EH (cell line): ENCODE measurements at regions not wholly inside any gene's neighbourhood (a gene's known extent, or its start where the extent isn't known, plus 50 kb on each side); places are given as distances from the start of the nearest gene placed in this dataset.
"Not testable (repeated sequence)": the region's sequence is repeated elsewhere in the genome, so short reads cannot be mapped to it uniquely, and the experiment has no call there.

Experiments used
- DNase-seq: peaks from one replicate; pipeline ENCODE4 v3.0.0-alpha.2; 2015; ENCODE audit warnings: low read depth

DNA sequence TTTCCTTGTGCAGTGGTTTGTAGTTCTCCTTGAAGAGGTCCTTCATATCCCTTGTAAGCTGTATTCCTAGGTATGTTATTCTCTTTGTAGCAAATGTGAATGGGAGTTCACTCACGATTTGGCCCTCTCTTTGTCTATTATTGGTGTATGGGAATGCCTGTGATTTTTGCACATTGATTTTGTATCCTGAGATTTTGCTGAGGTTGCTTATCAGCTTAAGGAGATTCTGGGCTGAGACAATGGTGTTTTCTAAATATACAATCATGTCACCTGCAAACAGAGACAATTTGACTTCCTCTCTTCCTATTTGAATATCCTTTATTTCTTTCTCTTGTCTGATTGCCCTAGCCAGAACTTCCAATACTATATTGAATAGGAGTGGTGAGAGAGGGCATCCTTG lies 90.1 kb upstream of the ZBED5 start:
- not testable (repeated sequence) for DNase-seq

DNA sequence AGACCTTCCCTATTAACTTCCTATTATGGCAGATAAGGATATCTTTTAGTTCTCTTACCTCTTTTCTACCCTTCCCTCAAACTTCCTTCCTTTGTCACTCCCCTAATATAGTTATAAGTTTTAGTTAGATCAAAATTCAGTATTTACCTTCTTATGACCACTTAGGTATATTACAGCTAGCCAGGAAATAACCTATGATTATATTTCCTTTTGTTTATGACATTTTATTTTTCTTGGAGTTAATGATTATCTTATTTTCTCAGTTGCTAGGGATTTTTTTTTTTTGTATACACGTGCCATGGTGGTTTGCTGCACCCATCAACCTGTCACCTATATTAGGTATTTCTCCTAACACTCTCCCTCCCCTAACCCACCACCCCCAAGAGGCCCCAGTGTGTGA lies 88.2 kb upstream of the ZBED5 start:
- no peak for DNase-seq

GRCh38 chr11:10945196-10945595 lies 87.3 kb upstream of the ZBED5 start:
- DNase-seq = no peak

GRCh38 chr11:10943968-10944367 lies 86.1 kb upstream of the ZBED5 start:
- no peak for DNase-seq

DNA sequence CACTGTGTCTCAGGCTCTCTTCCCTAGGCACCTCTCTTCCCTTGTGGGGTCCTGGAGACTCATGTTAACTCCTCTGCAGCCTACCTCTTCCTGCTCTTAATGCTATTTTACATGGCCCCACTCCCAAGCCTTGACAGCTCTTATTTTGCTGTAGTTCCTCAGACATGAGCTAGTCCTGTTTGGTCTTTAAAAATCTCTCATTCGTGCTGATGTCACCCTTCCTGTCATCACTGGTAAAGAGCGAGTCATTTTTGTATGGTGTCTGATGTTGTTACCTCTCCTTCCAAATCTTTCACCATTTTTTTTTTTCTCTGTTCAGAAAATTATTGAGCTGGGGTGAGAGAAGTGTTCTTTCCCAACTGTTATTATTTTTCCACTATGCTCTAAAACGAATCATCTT lies 84.8 kb upstream of the ZBED5 start:
- DNase-seq = peak; percentile 25

- DNase-seq = no peak
Observed at GRCh38 chr11:10941871-10942270, 84.0 kb upstream of the ZBED5 start.

DNA sequence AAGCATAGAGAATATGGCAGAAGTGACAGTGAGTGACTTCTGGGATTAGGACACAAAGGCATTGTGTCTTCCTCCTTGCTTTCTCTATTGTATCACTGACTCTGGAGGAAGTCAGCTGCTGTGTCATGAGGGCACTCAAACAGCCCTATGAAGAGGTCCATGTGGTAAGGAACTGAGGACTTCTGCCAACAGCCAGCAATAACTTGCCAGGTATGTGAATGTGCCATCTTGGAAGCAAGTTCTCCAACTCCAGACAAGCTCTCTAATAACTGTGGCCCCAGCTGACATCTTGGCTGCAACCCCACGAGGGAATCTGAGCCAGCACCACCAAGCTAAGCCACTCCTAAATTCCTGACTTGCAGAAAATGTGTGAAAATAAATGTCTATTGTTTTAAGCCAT lies 83.6 kb upstream of the ZBED5 start:
- DNase-seq = no peak

- no peak for DNase-seq
Observed at GRCh38 chr11:10938650-10939387, 81.0 kb upstream of the ZBED5 start.

GRCh38 chr11:10938231-10938630 lies 80.4 kb upstream of the ZBED5 start:
- no peak for DNase-seq

GRCh38 chr11:10937385-10937771 lies 79.5 kb upstream of the ZBED5 start:
- DNase-seq = no peak

DNA sequence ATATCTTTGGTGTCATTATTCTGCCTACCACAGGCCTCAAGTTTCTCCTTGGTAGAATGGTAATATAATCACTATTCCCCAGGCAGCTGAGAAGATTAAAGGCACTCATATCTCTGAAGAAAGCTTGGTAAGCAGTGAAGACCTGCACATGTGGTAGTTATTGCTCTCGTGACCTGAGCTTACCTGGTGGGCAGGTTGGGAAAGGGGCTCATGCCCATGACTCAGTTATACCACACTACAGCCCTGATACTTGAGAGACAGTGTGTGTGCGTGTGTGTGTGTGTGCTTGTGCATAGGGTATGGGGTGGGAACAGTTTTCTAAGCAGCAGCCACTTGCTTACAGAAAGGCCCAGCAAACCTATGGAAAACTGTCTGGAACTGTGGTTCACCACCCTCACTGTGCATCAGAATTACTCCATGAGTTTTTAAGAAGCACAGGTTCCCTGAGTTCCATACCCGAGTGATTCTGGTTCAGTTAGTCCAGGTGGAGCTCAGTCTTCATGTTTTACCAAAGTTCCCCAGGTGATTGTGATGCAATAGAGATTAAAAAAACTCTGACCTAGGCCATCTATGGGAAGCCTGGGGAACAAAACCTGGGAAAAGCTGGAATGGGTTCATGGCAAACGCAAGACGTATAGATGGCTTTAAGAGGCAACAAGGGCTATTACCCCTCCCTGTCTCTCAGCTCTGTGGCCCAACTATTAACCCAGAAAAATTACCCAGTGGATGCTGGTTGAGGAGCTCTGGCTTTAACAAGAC lies 79.0 kb upstream of the ZBED5 start:
- no peak for DNase-seq

DNA sequence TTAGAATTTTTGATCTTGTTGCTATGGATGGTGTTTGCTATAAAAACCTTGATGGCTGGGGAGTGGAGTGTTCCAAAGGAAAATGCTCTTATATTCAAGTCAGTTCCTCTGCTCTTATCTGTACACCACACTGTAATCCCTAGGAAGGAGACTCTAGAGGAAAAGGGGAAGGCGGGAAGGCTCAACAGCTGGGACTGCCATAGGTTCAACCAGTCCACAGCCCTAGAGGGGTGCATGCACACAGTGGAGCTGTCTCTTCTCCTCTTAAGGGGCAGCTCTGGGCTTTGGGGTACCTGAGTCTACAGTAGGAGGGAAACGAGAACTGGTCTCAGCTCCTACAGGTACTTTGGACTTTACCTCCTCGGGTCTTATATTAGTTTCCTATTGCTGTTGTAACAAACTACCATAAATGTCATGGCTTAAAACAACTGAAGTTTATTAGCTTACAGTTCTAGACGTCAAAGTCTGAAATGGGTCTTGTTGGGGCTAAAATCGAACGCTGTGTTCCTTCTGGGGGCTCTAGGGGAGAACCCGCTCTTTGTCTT lies 77.2 kb upstream of the ZBED5 start:
- DNase-seq = no peak

- no peak for DNase-seq
Observed at GRCh38 chr11:10934293-10934860, 76.5 kb upstream of the ZBED5 start.

- DNase-seq = peak; percentile 93
Observed at GRCh38 chr11:10933455-10934292, 75.8 kb upstream of the ZBED5 start.

- DNase-seq = no peak
Observed at GRCh38 chr11:10932976-10933375, 75.1 kb upstream of the ZBED5 start.

DNA sequence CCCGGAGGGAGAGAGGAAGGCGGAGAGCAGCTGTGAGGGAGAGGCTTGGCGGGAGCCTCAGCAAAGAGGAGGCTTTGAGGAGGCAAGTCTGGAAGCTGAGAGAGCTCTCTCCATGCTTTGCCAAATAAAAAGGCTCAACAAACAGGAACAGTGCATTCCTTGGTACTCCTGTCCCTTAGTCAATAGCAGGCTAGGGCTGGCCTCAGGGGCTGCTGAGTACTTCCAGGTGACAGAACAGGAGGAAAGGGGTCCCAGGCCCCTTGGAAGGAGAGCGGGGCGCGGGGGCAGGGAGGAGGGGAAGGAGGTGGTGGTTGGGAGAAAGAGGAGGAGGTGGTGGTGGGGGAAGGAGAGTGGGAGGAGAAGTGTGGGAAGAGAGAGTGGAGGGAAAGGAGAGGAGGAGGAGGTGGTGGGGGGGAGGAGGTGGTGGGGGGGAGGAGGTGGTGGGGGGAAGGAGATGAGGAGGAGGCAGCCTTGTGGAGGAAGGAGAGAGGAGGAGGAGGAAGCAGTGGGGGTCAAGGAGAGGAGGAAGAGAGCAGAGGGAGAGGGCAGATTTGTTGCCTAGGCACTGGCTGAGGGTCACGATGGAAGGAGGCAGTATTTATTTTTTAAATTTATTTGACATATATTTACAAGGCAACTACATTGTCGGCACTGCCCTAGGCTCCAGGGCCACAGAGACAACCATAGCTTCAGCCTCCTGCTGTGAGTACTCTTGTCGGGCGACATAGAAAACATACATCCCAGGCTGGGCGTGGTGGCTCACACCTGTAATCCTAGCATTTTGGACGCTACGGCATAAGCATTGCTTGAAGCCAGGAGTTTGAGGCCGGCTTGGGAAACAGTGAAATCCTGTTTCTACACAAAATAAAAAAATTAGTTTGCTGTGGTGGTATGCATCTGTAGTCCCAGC lies 74.2 kb upstream of the ZBED5 start:
- no peak for DNase-seq

- peak; percentile 89 for DNase-seq
Observed at GRCh38 chr11:10930972-10931760, 73.3 kb upstream of the ZBED5 start.

DNA sequence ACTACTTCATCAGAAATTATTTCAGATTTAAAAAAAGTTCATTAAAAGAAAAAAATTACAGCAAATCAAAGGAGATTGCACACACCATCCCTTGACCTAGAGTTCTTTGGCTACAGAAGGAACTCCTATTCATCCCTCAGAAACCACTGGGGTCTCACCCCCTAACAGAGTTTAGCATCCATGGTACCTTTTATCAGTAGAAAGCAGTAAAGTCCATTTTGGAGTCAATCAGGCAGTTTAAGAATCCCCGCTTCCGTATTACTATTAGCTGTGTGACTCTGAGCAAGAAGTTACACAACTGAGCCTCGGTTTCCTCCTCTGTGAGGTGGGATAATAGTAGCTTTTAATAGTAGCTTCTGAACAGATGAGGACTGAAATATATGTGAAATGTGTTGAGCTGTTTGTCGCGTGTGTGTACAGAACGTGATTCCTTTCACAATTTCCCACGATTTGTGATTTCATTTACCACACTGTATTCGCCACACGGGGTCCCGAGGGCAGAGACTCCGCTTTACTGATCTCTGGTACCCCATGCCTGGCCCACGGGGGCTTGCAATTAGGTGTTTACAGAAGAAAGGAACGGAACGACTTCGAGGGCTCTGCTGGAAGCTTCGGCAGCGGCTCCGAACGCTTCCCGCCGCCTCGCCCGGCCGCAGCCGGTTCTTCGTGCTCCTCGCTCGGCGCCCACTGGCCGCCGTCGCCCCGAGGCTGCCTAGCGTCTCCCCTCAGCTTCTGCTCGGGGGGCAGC lies 72.5 kb upstream of the ZBED5 start:
- peak; percentile 49 for DNase-seq

- peak; percentile 44 for DNase-seq
Observed at GRCh38 chr11:10927538-10927937, 69.7 kb upstream of the ZBED5 start.
